Gastrocnemius medialis (tissue), 4 donors: ENCODE measurements at regions not wholly inside any gene's neighbourhood (a gene's known extent, or its start where the extent isn't known, plus 50 kb on each side); places are given as distances from the start of the nearest gene placed in this dataset.
"Not testable (repeated sequence)": the region's sequence is repeated elsewhere in the genome, so short reads cannot be mapped to it uniquely, and the experiment has no call there.

Source experiments
- CTCF ChIP-seq, 5 experiments: fragments of 450-650 bp in 3 of 5; fragments of 200-600 bp in 2 of 5; sonication (generic) in 2 of 5; IDR thresholded peaks in 4 of 5; conservative IDR thresholded peaks in 1 of 5; 1 replicate in 4 of 5; 2 replicates in 1 of 5; pipeline ENCODE4 v1.5.1; 2016 to 2019; ENCODE audit warnings: antibody characterized with exemption in 5 of 5, mild to moderate bottlenecking in 3 of 5, moderate library complexity in 3 of 5
- POLR2A ChIP-seq, 2 donors: fragments of 450-650 bp; IDR thresholded peaks; one replicate each; pipeline ENCODE4 v1.6.1; 2017; ENCODE audit warnings: antibody characterized with exemption in 2 of 2, mild to moderate bottlenecking in 2 of 2, moderate library complexity in 2 of 2

- not testable (repeated sequence) for TF ChIP-seq CTCF (IDR thresholded peaks at IDR 0.05 in 4 of 5, conservative IDR thresholded peaks at IDR 0.05 in 1 of 5); POLR2A (IDR thresholded peaks at IDR 0.05)
Observed at GRCh38 chr15:66974131-66974530, 91.3 kb upstream of the SMAD3 start.
